GM10266 (cell line): ENCODE measurements at regions not wholly inside any gene's neighbourhood (a gene's known extent, or its start where the extent isn't known, plus 50 kb on each side); places are given as distances from the start of the nearest gene placed in this dataset.
"Not testable (repeated sequence)": the region's sequence is repeated elsewhere in the genome, so short reads cannot be mapped to it uniquely, and the experiment has no call there.

Experiments used
- DNase-seq: peaks from one replicate; pipeline ENCODE4 v3.0.0; 2012; ENCODE audit errors: extremely low spot score
- CTCF ChIP-seq: IDR thresholded peaks from 2 replicates; pipeline ENCODE4 v1.5.1; 2012; ENCODE audit warnings: mild to moderate bottlenecking, low read depth; ENCODE audit not compliant: control insufficient read depth, insufficient read depth; ENCODE audit errors: missing control alignments

- DNase-seq: no peak
- no peak for TF ChIP-seq CTCF
These were observed 239.6 kb downstream of the SKIDA1 start for GRCh38 chr10:21285742-21286331.

DNA sequence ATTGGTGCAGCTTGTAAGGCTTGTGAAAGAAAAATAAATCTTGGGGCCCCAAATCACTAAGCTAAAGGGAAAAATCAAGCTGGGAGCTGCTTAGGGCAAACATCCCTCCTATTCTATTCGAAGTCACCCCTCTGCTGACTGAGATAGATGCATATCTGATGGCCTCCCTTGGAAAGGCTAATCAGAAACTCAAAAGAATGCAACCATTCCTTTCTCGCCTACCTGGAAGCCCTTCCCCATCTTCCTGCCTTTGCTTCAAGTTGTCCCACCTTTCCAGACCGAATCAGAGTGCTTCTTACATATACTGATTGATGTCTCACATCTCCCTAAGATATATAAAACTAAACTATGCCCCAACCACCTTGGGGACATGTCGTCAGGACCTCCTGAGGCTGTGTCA, 240.3 kb downstream of the SKIDA1 start:
- no peak for TF ChIP-seq CTCF

DNA sequence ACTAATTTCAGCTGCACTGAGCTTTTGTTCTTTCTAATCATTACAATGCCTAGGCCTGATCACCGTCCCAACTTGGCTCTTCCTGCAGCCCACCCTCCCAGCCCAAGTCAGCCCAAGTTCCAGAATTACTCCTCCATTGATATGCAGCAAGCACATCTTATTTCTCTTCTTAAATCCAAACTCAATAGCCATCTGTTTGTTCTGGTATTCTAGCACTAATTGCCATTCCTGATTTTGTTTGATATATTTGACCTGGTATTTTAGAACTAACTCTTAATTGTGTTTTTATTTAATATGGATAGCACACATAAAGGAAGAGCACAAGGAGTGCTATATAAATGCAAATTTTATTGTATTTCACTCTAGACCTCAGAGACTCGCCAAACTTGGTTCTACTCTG, 241.2 kb downstream of the SKIDA1 start:
- no peak for TF ChIP-seq CTCF
- DNase-seq: no peak

More for the DNA sequence above, 240.3 kb downstream of the SKIDA1 start:
- DNase-seq: no peak

DNA sequence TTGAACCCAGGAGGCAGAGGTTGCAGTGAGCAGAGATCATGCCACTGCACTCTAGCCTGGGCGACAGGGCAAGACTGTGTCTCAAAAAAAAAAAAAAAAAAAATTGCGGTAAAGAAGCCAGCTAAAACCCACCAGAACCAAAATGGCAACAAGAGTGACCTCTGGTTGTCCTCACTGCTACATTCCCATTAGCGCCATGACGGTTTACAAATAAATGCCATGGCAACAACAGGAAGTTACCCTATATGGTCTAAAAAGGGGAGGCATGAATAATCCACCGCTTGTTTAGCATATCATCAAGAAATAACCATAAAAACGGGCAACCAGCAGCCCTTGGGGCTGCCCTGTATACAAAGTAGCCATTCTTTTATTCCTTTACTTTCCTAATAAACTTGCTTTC, 242.4 kb downstream of the SKIDA1 start:
- DNase-seq: not testable (repeated sequence)

- no peak for TF ChIP-seq CTCF
- DNase-seq: no peak
These were observed 243.6 kb downstream of the SKIDA1 start for GRCh38 chr10:21281765-21282484.

GRCh38 chr10:21280971-21281572, 244.4 kb downstream of the SKIDA1 start:
- no peak for DNase-seq
- no peak for TF ChIP-seq CTCF

DNA sequence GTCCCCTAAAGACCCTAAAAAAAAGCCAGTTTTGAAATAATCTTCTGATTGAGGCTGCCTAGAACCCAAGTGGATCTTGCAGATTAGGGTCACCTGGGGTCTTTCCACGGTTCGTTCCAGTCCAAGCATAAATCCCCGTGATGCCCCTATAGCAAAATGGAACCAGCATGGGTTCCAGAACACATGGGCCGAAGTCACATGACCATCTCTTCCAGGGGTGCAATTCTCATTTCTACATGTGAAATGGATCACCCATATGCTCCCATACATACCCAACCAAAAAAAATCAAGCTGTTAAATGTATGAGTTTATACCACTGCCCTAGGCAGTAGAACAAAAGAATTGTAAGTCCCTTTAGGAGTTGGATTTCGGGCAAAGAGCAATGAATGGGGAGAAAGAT, 245.4 kb downstream of the SKIDA1 start:
- TF ChIP-seq CTCF: no peak
- no peak for DNase-seq

DNA sequence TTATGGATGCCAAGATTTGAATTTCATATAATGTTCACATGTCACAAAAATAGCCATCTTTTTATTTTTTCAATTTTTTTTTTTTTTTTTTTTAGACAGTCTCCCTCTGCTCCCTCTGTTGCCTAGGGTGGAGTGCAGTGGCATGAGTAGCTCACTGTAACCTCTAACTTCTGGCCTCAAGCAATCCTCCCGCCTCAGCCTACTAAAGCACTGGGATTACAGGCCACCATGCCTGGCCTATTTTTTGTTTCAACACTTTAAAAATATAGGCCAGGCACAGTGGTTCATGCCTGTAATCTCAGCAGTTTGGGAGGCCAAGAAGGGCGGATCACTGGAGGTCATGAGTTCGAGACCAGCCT, 246.3 kb downstream of the SKIDA1 start:
- no peak for DNase-seq
- TF ChIP-seq CTCF: no peak
